Gastrocnemius medialis (tissue), 4 donors: ENCODE measurements at regions not wholly inside any gene's neighbourhood (a gene's known extent, or its start where the extent isn't known, plus 50 kb on each side); places are given as distances from the start of the nearest gene placed in this dataset.
A peak's percentile ranks its signal among the peaks of the same experiment; 100 is the strongest.

ENCODE experiments used
- ATAC-seq, 2 donors: fragments of 150-250 bp; one replicate each; pipeline ENCODE4 v1.9.1; 2016
- DNase-seq, 2 donors: peaks; one replicate each; pipeline ENCODE4 v3.0.0-alpha.2; 2019
- H3K27ac ChIP-seq, 4 donors: fragments of 200-600 bp; sonication (generic); 1 replicate in 1 of 4; 2 replicates in 3 of 4; pipeline ENCODE4 v1.5.1; 2016 to 2018; ENCODE audit warnings: mild to moderate bottlenecking in 2 of 4, moderate library complexity in 1 of 4
- H3K27me3 ChIP-seq, 3 donors: fragments of 200-600 bp; sonication (generic) in 2 of 3; 1 replicate in 1 of 3; 2 replicates in 2 of 3; pipeline versions ENCODE4 v1.5.1 to v1.6.0; 2016 to 2019; ENCODE audit warnings: mild to moderate bottlenecking in 1 of 3, moderate library complexity in 1 of 3
- H3K36me3 ChIP-seq, 2 donors: fragments of 200-600 bp; sonication (generic) in 1 of 2; one replicate each; pipeline ENCODE4 v1.5.1; 2017 to 2018
- H3K4me1 ChIP-seq, 2 donors: fragments of 200-600 bp; sonication (generic) in 1 of 2; one replicate each; pipeline ENCODE4 v1.5.1; 2016 to 2017; ENCODE audit warnings: mild to moderate bottlenecking in 2 of 2
- H3K4me3 ChIP-seq, 4 donors: fragments of 200-600 bp; sonication (generic) in 3 of 4; 1 replicate in 1 of 4; 2 replicates in 3 of 4; pipeline ENCODE4 v1.5.1; 2016 to 2019; ENCODE audit warnings: mild to moderate bottlenecking in 2 of 4
- H3K9me3 ChIP-seq, 3 donors: fragments of 200-600 bp; sonication (generic) in 2 of 3; 1 replicate in 1 of 3; 2 replicates in 2 of 3; pipeline ENCODE4 v1.5.1; 2016 to 2019
- CTCF ChIP-seq, 5 experiments: fragments of 450-650 bp in 3 of 5; fragments of 200-600 bp in 2 of 5; sonication (generic) in 2 of 5; IDR thresholded peaks in 4 of 5; conservative IDR thresholded peaks in 1 of 5; 1 replicate in 4 of 5; 2 replicates in 1 of 5; pipeline ENCODE4 v1.5.1; 2016 to 2019; ENCODE audit warnings: antibody characterized with exemption in 5 of 5, mild to moderate bottlenecking in 3 of 5, moderate library complexity in 3 of 5
- POLR2A ChIP-seq, 2 donors: fragments of 450-650 bp; IDR thresholded peaks; one replicate each; pipeline ENCODE4 v1.6.1; 2017; ENCODE audit warnings: antibody characterized with exemption in 2 of 2, mild to moderate bottlenecking in 2 of 2, moderate library complexity in 2 of 2
- in situ Hi-C, 4 donors: fragments of 200-750 bp; cut with MboI; loops; one replicate each; pipeline versions ENCODE4 v1.15.0 to v1.8.0; 2017; ENCODE audit warnings: low sequenced_read_pairs in 4 of 4
- intact Hi-C: fragments of 100-400 bp; cut with DNase I; formaldehyde crosslinking; loops from one replicate; pipeline ENCODE4 v1.15.1; 2023; ENCODE audit warnings: low total_unique reads

- ATAC-seq (no peak), DNase-seq (no peak)
- in situ Hi-C loops (no loop called here), intact Hi-C loops (no loop called here)
- H3K27me3 ChIP-seq, result no peaks in the 10 kb centered on the region
- no peaks in the 10 kb centered on the region for H3K36me3 ChIP-seq
- no peak overlapping the region for H3K4me3 ChIP-seq
- TF ChIP-seq POLR2A (IDR thresholded peaks at IDR 0.05) (no peak), CTCF (IDR thresholded peaks at IDR 0.05 in 4 of 5, conservative IDR thresholded peaks at IDR 0.05 in 1 of 5) (no peak)
- peaks cover 0 to 7% of the 10 kb centered on the region in 2 donors for H3K4me1 ChIP-seq
- no peaks in the 10 kb centered on the region for H3K9me3 ChIP-seq
- no peak overlapping the region for H3K27ac ChIP-seq
These were observed 64.5 kb upstream of the NPAS2 start for GRCh38 chr2:100755441-100755840.

GRCh38 chr2:100756704-100757103 lies 63.2 kb upstream of the NPAS2 start:
- Histone ChIP-seq H3K9me3 (no peaks in the 10 kb centered on the region), H3K36me3 (no peaks in the 10 kb centered on the region), H3K4me3 (no peak overlapping the region), H3K4me1 (peaks cover 0 to 7% of the 10 kb centered on the region in 2 donors), H3K27me3 (no peaks in the 10 kb centered on the region), H3K27ac (no peak overlapping the region)
- DNase-seq (no peak), ATAC-seq (no peak)
- in situ Hi-C loops (no loop called here), intact Hi-C loops (no loop called here)
- no peak for TF ChIP-seq CTCF (IDR thresholded peaks at IDR 0.05 in 4 of 5, conservative IDR thresholded peaks at IDR 0.05 in 1 of 5)
- TF ChIP-seq POLR2A (IDR thresholded peaks at IDR 0.05), result no peak

GRCh38 chr2:100757621-100758394 lies 62.1 kb upstream of the NPAS2 start:
- intact Hi-C loops (no loop called here), in situ Hi-C loops (no loop called here)
- TF ChIP-seq CTCF (IDR thresholded peaks at IDR 0.05 in 4 of 5, conservative IDR thresholded peaks at IDR 0.05 in 1 of 5), result no peak
- TF ChIP-seq POLR2A (IDR thresholded peaks at IDR 0.05), result no peak
- Histone ChIP-seq H3K4me3 (no peak overlapping the region), H3K27ac (no peak overlapping the region), H3K36me3 (no peaks in the 10 kb centered on the region), H3K4me1 (peaks cover 0 to 3% of the 10 kb centered on the region in 2 donors), H3K9me3 (no peaks in the 10 kb centered on the region), H3K27me3 (no peaks in the 10 kb centered on the region)
- DNase-seq, result peak in 1 of 2 donors; percentile 14
- ATAC-seq, result peak in 1 of 2 donors; percentile 40

- intact Hi-C loops, result no loop called here
- Histone ChIP-seq H3K27me3 (no peaks in the 10 kb centered on the region), H3K36me3 (no peaks in the 10 kb centered on the region), H3K4me3 (no peak overlapping the region), H3K27ac (no peak overlapping the region), H3K4me1 (no peaks in the 10 kb centered on the region), H3K9me3 (no peaks in the 10 kb centered on the region)
- no peak for ATAC-seq
- DNase-seq, result no peak
- TF ChIP-seq POLR2A (IDR thresholded peaks at IDR 0.05) (no peak), CTCF (IDR thresholded peaks at IDR 0.05 in 4 of 5, conservative IDR thresholded peaks at IDR 0.05 in 1 of 5) (no peak)
- in situ Hi-C loops, result no loop called here
These were observed 60.0 kb upstream of the NPAS2 start for GRCh38 chr2:100759901-100760300.

- ATAC-seq, result no peak
- TF ChIP-seq CTCF (IDR thresholded peaks at IDR 0.05 in 4 of 5, conservative IDR thresholded peaks at IDR 0.05 in 1 of 5), result no peak
- TF ChIP-seq POLR2A (IDR thresholded peaks at IDR 0.05), result no peak
These were observed 58.6 kb upstream of the NPAS2 start for GRCh38 chr2:100761365-100761764.

More at GRCh38 chr2:100761365-100761764, 58.6 kb upstream of the NPAS2 start:
- Histone ChIP-seq H3K4me3 (no peak overlapping the region), H3K4me1 (no peaks in the 10 kb centered on the region), H3K9me3 (no peaks in the 10 kb centered on the region), H3K27me3 (no peaks in the 10 kb centered on the region), H3K27ac (no peak overlapping the region), H3K36me3 (no peaks in the 10 kb centered on the region)
- no peak for DNase-seq
- in situ Hi-C loops (no loop called here), intact Hi-C loops (no loop called here)
